Large intestine (tissue), 3 donors: ENCODE measurements at regions not wholly inside any gene's neighbourhood (a gene's known extent, or its start where the extent isn't known, plus 50 kb on each side); places are given as distances from the start of the nearest gene placed in this dataset.
"Not testable (repeated sequence)": the region's sequence is repeated elsewhere in the genome, so short reads cannot be mapped to it uniquely, and the experiment has no call there.

Source experiments
- DNase-seq, 2 donors: peaks; one replicate each; pipeline versions ENCODE4 v3.0.0 to v3.0.0-alpha.2; 2013
- H3K27ac ChIP-seq: one replicate; pipeline ENCODE4 v1.5.1; 2013; ENCODE audit warnings: low read length
- H3K27me3 ChIP-seq: 2 replicates; pipeline ENCODE4 v1.6.1; 2013; ENCODE audit warnings: low read length; ENCODE audit not compliant: control insufficient read depth, insufficient read depth
- H3K36me3 ChIP-seq: 2 replicates; pipeline ENCODE4 v1.6.1; 2013; ENCODE audit warnings: low read length; ENCODE audit not compliant: control insufficient read depth, insufficient read depth
- H3K4me1 ChIP-seq: one replicate; pipeline ENCODE4 v1.6.1; 2013; ENCODE audit warnings: low read length; ENCODE audit not compliant: control insufficient read depth, insufficient read depth
- H3K4me3 ChIP-seq: one replicate; pipeline ENCODE4 v1.5.1; 2013; ENCODE audit warnings: low read length
- H3K9me3 ChIP-seq: one replicate; pipeline ENCODE4 v1.6.1; 2013; ENCODE audit warnings: mild to moderate bottlenecking, low read depth, low read length, moderate library complexity; ENCODE audit not compliant: control insufficient read depth
- WGBS: methylation state at CpG from one replicate; pipeline ENCODE4 v1.1.5; 2013; ENCODE audit warnings: low lambda C conversion rate; ENCODE audit not compliant: insufficient coverage; 5-methylcytosine and 5-hydroxymethylcytosine counted together

DNA sequence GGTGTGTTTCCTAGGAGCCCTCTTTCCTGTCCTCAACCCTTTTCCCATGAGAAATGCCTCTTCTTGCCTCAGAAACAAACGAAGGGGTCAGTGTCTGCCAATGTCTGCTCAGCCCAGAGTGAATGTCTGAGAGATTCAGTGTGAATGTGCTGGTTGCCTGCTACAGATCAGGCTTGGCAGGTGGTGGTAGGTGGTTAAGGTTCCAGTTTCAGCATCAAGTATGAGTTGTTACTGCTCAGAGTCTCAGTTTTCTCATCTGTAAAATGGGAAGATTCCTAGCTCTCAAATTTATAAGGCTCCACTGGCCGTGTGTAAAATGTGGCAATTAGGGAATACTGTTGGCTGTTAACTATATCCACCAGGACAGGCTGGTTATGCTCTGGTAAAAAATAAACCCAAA, 96.3 kb upstream of the PLGLB2 start:
- no CpG with 5 or more reads among the region's 2 CpGs for WGBS

DNA sequence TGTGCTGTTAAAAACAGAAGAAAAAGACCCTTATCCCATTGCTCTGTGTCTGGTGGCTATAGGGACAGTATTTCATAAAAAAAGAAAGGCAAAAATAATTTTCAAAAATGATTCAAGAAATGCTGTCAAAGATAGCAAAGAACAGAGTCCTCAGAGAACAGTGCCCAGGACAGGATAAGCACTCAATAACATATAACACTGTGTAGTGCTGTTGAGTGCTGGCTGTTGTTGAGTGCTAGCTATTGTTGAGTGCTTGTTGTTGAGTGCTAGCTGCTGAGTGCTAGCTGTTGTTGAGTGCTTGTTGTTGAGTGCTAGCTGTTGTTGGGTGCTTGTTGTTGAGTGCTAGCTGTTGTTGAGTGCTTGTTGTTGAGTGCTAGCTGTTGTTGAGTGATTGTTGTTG, 94.5 kb upstream of the PLGLB2 start:
- H3K27ac ChIP-seq, H3K36me3 ChIP-seq, H3K4me1 ChIP-seq, DNase-seq, H3K27me3 ChIP-seq, H3K4me3 ChIP-seq, H3K9me3 ChIP-seq: not testable (repeated sequence)

More for the DNA sequence above, 96.3 kb upstream of the PLGLB2 start:
- not testable (repeated sequence) for H3K4me3 ChIP-seq, H3K27ac ChIP-seq, H3K36me3 ChIP-seq, H3K9me3 ChIP-seq, DNase-seq, H3K4me1 ChIP-seq, H3K27me3 ChIP-seq

DNA sequence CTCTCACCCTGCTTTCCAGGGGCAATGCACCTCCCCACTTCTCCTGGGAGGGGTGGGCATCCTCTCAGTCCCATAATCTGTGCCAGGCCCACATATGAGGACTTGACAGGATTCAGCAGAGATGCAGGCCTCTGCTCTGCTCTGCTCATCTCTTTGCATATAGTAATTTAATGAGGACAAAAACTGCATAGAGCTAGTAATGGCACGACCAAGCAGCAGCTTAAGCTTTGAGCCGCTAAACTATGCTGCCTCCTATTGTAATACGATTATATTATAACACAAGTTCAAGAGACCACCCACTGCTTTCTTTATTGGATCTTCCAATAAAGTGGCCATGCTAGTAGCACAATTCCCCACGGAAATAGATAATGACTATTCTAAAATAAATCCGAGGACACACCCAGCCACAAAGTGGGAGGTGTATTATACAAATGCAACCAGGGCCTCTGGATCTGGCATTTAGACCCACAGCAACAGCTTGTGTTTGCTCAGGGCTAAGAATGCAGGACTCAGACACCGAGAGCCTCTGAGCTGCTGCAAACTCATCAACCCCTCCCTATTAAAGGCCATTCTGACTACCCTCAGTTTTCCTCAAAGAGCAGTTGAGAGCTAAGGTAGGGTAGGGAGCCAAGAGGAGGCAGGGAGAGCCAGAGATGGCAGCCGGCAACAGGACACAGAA, 93.6 kb upstream of the PLGLB2 start:
- H3K36me3 ChIP-seq, H3K4me1 ChIP-seq, H3K27me3 ChIP-seq, H3K4me3 ChIP-seq, H3K27ac ChIP-seq, H3K9me3 ChIP-seq, DNase-seq: not testable (repeated sequence)
- WGBS = no CpG with 5 or more reads among the region's 7 CpGs

DNA sequence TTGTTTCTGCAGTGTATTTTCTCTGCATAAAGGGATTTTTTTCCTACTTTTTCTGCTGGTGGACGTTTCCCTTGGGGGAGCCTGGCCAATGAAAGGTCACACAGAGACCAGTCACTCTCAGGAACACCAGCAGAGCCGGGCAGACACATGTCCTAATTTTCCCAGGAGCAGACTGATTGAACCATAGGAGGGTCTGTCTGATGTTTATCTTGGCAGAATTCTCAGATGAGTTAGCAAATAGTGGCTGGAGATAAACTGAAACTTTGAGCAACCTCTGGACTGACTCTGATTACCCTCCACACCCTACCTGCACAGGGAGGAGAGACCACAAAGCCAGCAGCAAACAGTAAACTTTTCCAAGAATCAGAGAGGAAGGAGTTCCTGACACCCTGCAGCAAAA, 90.0 kb upstream of the PLGLB2 start:
- WGBS = no CpG with 5 or more reads among the region's 2 CpGs
- not testable (repeated sequence) for H3K9me3 ChIP-seq, H3K36me3 ChIP-seq, H3K27ac ChIP-seq, H3K4me3 ChIP-seq, H3K27me3 ChIP-seq, H3K4me1 ChIP-seq, DNase-seq

DNA sequence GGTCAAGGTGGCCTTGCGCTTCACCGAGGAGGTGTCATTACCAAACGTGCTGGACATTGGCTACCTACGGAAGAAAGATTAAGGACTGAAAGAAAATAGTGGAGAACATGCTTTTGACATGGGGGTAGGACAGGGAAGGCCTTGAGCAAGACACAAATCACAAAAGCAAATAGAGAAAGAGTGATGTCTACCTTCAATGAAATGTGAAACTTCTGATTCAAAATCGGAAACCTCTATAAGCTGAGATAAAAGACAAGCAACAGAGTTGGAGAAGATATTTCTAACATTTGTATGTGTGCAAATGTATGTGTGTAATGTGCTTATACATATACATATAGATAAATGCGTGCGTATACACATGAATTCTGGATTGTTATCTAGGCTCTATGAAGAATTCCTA, 89.5 kb upstream of the PLGLB2 start:
- not testable (repeated sequence) for H3K9me3 ChIP-seq, DNase-seq, H3K4me1 ChIP-seq, H3K4me3 ChIP-seq, H3K27me3 ChIP-seq, H3K36me3 ChIP-seq, H3K27ac ChIP-seq
- WGBS = no CpG with 5 or more reads among the region's 7 CpGs

DNA sequence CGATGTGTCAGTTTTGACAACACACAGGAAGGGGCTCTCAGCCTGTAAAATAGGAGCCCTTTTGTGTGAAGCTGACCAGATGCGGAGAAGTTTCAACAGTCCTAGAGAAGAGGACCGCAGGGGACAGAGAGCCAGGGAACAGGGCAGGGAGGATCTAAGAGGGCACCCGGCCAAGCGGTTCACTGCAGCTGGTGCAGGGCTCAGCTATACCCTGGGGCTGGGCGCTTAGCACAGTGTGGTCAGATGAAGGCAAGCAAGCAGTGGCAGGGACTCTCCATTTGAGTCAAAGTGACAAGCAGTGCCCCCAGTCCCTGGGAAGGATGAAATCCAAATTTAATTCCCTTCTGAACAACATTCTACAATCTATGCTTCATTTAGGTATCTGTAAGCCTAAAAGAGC, 88.9 kb upstream of the PLGLB2 start:
- whole genome bisulfite sequencing = no CpG with 5 or more reads among the region's 6 CpGs
- not testable (repeated sequence) for H3K4me1 ChIP-seq, H3K27ac ChIP-seq, H3K9me3 ChIP-seq, DNase-seq, H3K36me3 ChIP-seq, H3K4me3 ChIP-seq, H3K27me3 ChIP-seq

DNA sequence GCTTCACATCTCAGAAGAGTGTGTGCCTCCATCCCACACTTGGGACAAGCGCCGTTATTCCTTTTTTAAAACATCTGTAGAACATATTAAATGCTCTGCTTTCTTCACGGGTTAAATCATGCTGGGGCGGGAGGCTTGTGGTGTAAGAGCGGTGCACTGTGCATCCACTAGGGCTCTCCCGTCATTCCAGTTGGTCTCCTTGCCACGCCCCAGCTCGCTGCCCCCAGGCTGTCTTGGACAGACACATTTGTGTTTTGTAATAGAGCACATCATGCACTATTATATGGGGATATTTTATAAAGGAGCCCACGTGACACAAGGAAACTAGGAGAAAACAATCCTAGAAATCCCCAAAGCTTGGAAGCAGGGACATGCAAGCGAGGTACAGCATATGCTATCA, 87.7 kb upstream of the PLGLB2 start:
- not testable (repeated sequence) for H3K27me3 ChIP-seq, H3K9me3 ChIP-seq, H3K36me3 ChIP-seq, H3K27ac ChIP-seq, DNase-seq, H3K4me1 ChIP-seq, H3K4me3 ChIP-seq
- no CpG with 5 or more reads among the region's 10 CpGs for WGBS

DNA sequence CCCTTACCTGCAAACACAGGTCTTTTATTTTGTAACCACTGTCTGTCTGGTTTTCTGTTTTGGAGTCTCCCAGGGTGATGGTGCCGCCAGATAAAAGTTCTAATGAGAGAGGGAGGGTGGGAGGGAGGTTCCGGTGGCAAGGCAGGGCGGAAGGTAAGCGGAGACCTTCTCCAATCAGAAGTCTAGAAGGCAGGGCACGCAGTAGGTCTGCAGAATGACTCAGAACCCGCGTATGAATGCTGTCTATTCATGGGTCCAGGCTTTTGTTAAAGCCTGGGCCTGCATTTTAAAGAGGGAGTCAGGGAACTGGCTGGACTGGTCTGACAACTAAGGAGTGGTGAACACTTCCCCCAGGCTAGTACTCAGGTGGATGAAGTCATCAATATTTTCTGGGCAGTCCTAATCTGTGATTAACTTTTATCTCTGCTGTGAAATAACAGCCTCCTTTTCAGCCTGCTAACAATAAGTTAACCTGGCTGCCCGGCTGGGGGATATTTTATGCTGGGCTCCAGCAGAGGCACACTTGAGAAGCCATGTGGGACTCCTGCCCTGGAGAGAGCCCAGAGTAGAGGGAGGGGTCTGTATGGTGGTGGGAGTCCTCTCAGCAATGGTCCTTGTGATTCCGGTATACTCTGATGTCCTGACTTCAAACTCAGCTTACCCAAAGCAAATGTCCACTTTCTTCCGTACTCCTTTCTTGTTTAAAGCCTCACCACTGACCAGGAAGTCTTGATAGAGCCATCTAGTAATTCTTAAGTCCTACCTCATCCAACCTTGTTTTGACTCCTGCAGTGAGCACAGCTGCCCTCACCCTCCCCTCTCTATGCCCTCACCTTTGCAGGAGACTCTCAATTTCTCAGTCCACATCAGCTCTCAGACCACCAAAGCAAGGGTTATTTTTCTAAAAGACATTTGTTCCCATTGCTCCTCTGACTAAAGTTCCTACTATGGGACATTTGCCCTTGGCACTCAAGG, 85.3 kb upstream of the PLGLB2 start:
- no CpG with 5 or more reads among the region's 10 CpGs for WGBS
- H3K4me1 ChIP-seq, H3K4me3 ChIP-seq, H3K27ac ChIP-seq, H3K27me3 ChIP-seq, H3K9me3 ChIP-seq, H3K36me3 ChIP-seq: not testable (repeated sequence)
- peak; percentile 20 to 75 for DNase-seq

DNA sequence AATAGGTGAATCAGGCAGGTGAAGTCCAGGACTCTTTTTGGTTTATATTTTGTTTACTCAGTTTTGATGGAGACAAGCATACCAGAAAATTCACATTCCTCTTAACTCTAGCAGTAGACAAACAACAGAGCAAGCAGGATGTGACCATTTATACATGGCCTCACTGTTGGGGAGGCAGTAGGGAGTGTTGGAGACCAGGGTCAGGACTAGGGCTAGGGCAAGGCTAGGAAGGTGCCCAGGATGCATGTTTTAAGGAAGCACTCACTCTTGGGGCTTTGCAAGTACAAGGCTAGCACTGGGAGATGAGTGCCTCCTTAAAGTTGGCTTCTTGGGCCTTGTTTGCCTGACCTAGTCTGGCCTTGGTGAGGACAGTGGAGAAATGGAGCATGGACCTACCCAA, 84.5 kb upstream of the PLGLB2 start:
- H3K4me3 ChIP-seq, DNase-seq, H3K27ac ChIP-seq, H3K4me1 ChIP-seq, H3K36me3 ChIP-seq, H3K27me3 ChIP-seq, H3K9me3 ChIP-seq: not testable (repeated sequence)

DNA sequence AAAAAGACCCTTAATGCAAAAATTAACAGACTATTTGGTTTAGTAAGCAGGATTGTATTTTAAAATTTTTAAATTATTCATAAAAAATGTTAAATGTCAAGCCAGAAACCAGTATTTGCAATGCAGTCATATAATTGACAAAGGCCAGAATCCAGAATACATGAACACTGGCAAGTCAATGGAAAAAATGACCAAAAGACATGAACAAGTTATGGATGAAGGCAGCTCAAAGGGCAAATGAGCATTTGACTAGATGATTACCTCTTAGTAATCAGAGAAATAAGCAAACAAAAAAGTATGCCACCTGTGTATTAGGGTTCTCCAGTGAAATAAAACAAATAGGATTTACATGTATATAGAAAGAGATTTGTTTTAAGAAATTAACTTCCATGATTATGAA, 80.9 kb upstream of the PLGLB2 start:
- H3K4me1 ChIP-seq, H3K9me3 ChIP-seq, H3K27me3 ChIP-seq, DNase-seq, H3K4me3 ChIP-seq, H3K27ac ChIP-seq, H3K36me3 ChIP-seq: not testable (repeated sequence)

DNA sequence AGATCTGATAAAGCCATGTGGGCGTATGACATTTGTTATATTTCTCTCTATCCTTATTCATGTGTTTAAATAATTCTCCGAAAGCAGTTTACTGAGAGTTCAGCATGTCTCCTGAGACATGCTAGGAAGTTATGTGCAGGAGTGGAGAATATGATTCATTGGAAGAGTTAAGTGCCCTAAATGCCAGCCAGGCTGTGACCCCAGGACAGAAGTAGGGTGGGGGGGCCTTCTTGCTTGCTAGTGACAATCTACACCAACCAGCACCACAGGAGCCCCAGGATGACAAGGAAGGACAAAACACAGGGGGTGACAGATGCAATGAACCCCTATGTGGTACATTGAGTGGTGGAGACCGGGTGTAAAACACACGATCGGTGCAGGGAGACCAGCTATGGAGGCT, 79.5 kb upstream of the PLGLB2 start:
- H3K4me3 ChIP-seq, DNase-seq, H3K9me3 ChIP-seq, H3K4me1 ChIP-seq, H3K36me3 ChIP-seq, H3K27ac ChIP-seq, H3K27me3 ChIP-seq: not testable (repeated sequence)
- no CpG with 5 or more reads among the region's 5 CpGs for WGBS
